Neuronal stem cell (in vitro differentiated cells): ENCODE measurements at regions not wholly inside any gene's neighbourhood (a gene's known extent, or its start where the extent isn't known, plus 50 kb on each side); places are given as distances from the start of the nearest gene placed in this dataset.
"Not testable (repeated sequence)": the region's sequence is repeated elsewhere in the genome, so short reads cannot be mapped to it uniquely, and the experiment has no call there.

Source experiments
- DNase-seq: peaks from one replicate; pipeline ENCODE4 v3.0.0-alpha.2; 2013; ENCODE audit warnings: low spot score
- H2AFZ ChIP-seq: one replicate; pipeline ENCODE4 v1.6.1; 2013; ENCODE audit warnings: mild to moderate bottlenecking, low read length, inconsistent platforms
- H2AK5ac ChIP-seq: 2 replicates; pipeline ENCODE4 v1.6.1; 2013; ENCODE audit warnings: low read depth, mild to moderate bottlenecking, inconsistent platforms, low read length, moderate library complexity, mixed read lengths
- H2BK120ac ChIP-seq: 2 replicates; pipeline ENCODE4 v1.6.1; 2013; ENCODE audit warnings: low read depth, mild to moderate bottlenecking, inconsistent platforms, low read length, moderate library complexity, mixed read lengths
- H2BK12ac ChIP-seq: one replicate; pipeline ENCODE4 v1.6.1; 2013; ENCODE audit warnings: low read length, inconsistent platforms
- H2BK15ac ChIP-seq: 2 replicates; pipeline ENCODE4 v1.6.1; 2013; ENCODE audit warnings: mild to moderate bottlenecking, low read length, inconsistent platforms, mixed read lengths
- H2BK5ac ChIP-seq: one replicate; pipeline ENCODE4 v1.6.1; 2013; ENCODE audit warnings: inconsistent platforms, mild to moderate bottlenecking, low read length, moderate library complexity
- H3K14ac ChIP-seq: one replicate; pipeline ENCODE4 v1.6.1; 2013; ENCODE audit warnings: low read length, inconsistent platforms
- H3K18ac ChIP-seq: 2 replicates; pipeline ENCODE4 v1.6.1; 2013; ENCODE audit warnings: low read length, inconsistent platforms
- H3K23ac ChIP-seq: 2 replicates; pipeline ENCODE4 v1.6.1; 2013; ENCODE audit warnings: low read depth, mild to moderate bottlenecking, mixed read lengths, low read length, inconsistent platforms; ENCODE audit not compliant: poor library complexity
- H3K27ac ChIP-seq: replicated peaks from 3 replicates; pipeline ENCODE4 v1.5.1; 2013; ENCODE audit warnings: low read length, inconsistent platforms
- H3K27me3 ChIP-seq, 3 experiments: 2 replicates each; pipeline ENCODE4 v1.6.1; 2013; ENCODE audit warnings: low read length in 3 of 3, mild to moderate bottlenecking in 2 of 3, inconsistent platforms in 1 of 3, low read depth in 1 of 3, mixed read lengths in 1 of 3, moderate library complexity in 1 of 3; ENCODE audit not compliant: control insufficient read depth in 3 of 3, insufficient read depth in 3 of 3
- H3K36me3 ChIP-seq, 2 donors: replicated peaks in 1 of 2; 2 replicates each; pipeline ENCODE4 v1.6.1; 2013; ENCODE audit warnings: low read length in 2 of 2; ENCODE audit not compliant: control insufficient read depth in 2 of 2, insufficient read depth in 2 of 2
- H3K4ac ChIP-seq: 2 replicates; pipeline ENCODE4 v1.6.1; 2013; ENCODE audit warnings: inconsistent platforms, mild to moderate bottlenecking, low read length, moderate library complexity
- H3K4me1 ChIP-seq, 2 donors: 1 replicate in 1 of 2; 2 replicates in 1 of 2; pipeline ENCODE4 v1.6.1; 2013; ENCODE audit warnings: low read length in 2 of 2, low read depth in 1 of 2; ENCODE audit not compliant: control insufficient read depth in 2 of 2, insufficient read depth in 1 of 2
- H3K4me2 ChIP-seq: one replicate; pipeline ENCODE4 v1.6.1; 2013; ENCODE audit warnings: mild to moderate bottlenecking, low read length, inconsistent platforms; ENCODE audit not compliant: insufficient read depth, poor library complexity, severe bottlenecking
- H3K4me3 ChIP-seq, 2 donors: 2 replicates each; pipeline ENCODE4 v1.5.1; 2013; ENCODE audit warnings: low read length in 2 of 2, mild to moderate bottlenecking in 2 of 2, inconsistent platforms in 1 of 2, moderate library complexity in 1 of 2
- H3K79me1 ChIP-seq: one replicate; pipeline ENCODE4 v1.6.1; 2013; ENCODE audit warnings: low read depth, mild to moderate bottlenecking, inconsistent platforms, low read length, moderate library complexity
- H3K9ac ChIP-seq: one replicate; pipeline ENCODE4 v1.6.1; 2013; ENCODE audit warnings: mild to moderate bottlenecking, low read depth, low read length, inconsistent platforms; ENCODE audit not compliant: poor library complexity
- H3K9me3 ChIP-seq, 2 donors: replicated peaks in 1 of 2; 2 replicates each; pipeline versions ENCODE3 to v1.6.1; 2013; ENCODE audit warnings: low read length in 2 of 2, mild to moderate bottlenecking in 2 of 2, inconsistent platforms in 1 of 2, low read depth in 1 of 2, mixed read lengths in 1 of 2, moderate library complexity in 1 of 2; ENCODE audit not compliant: control insufficient read depth in 2 of 2, insufficient read depth in 1 of 2
- H4K8ac ChIP-seq: one replicate; pipeline ENCODE4 v1.6.1; 2013; ENCODE audit warnings: low read depth, mild to moderate bottlenecking, inconsistent platforms, low read length, moderate library complexity
- H4K91ac ChIP-seq: one replicate; pipeline ENCODE4 v1.6.1; 2013; ENCODE audit warnings: low read length, low read depth, mild to moderate bottlenecking, inconsistent platforms; ENCODE audit not compliant: poor library complexity
- WGBS, 2 donors: extraction: QIAGEN DNeasy Blood & Tissue Kit; methylation state at CpG; one replicate each; pipeline ENCODE4 v1.1.7; 2013; ENCODE audit warnings: missing lambda C conversion rate in 2 of 2, mixed read lengths in 1 of 2; ENCODE audit not compliant: insufficient read length in 2 of 2, insufficient replicate concordance in 1 of 2; ENCODE audit errors: extremely low coverage in 2 of 2; 5-methylcytosine and 5-hydroxymethylcytosine counted together

DNA sequence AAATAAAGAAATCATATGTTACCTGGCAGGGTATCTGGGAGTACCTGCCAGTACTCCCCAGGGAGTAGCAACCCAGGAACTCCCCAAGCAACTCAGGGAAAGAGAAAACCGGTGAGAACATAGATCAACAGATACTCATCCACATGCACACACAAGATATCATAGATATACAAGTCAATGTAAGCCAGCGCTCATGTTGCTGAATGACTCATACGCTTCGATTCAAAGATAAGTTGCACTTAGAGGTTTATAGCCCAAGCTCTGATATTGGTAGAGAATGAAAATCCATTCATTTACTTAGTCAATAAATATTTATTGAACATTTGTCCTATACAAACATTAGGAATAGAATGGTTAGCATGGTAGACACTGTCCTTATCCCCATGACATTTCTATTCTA lies 219.1 kb upstream of the TRPC7 start:
- Histone ChIP-seq H3K4me1 (no peaks in the 10 kb centered on the region), H4K91ac (no peak overlapping the region), H3K9ac (no peak overlapping the region), H2BK5ac (no peak overlapping the region), H2AFZ (no peak overlapping the region), H3K4me2 (no peak overlapping the region), H3K4me3 (no peak overlapping the region), H3K4ac (no peak overlapping the region), H3K18ac (no peak overlapping the region), H3K14ac (no peak overlapping the region), H2BK120ac (no peak overlapping the region), H2BK12ac (no peak overlapping the region), H4K8ac (no peak overlapping the region), H3K79me1 (no peaks in the 10 kb centered on the region), H3K27me3 (no peaks in the 10 kb centered on the region), H2AK5ac (no peak overlapping the region), H3K9me3 (no peaks in the 10 kb centered on the region), H3K27ac (no peak overlapping the region), H3K23ac (no peak overlapping the region), H3K36me3 (no peaks in the 10 kb centered on the region), H2BK15ac (no peak overlapping the region)
- WGBS, 2 donors, result no CpG with 5 or more reads among the region's 4 CpGs
- no peak for DNase-seq

DNA sequence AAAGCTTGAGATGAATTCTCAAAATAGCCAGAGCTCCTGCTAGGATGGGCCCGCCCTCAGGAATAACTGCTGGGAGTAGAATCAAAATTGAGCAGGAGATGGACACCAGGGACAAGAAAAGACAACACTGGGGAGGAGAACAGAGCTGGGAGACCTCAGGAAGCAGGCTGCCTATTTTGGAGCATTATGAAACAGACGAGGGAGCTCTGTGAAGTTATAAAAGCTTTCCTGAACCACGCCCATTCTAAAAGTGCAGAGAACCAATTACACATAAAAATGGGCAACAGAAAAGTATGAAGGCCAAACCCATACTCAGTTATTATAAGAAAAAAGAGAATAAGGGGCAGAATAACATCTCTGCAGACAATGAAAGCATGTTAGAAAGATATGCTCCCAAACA lies 213.9 kb upstream of the TRPC7 start:
- Histone ChIP-seq H2BK5ac (no peak overlapping the region), H3K14ac (no peak overlapping the region), H2AFZ (no peak overlapping the region), H3K4me2 (no peak overlapping the region), H2BK120ac (no peak overlapping the region), H3K36me3 (no peaks in the 10 kb centered on the region), H3K4me1 (no peaks in the 10 kb centered on the region), H3K27ac (no peak overlapping the region), H4K91ac (no peak overlapping the region), H3K9ac (no peak overlapping the region), H3K9me3 (no peaks in the 10 kb centered on the region), H2BK15ac (no peak overlapping the region), H2AK5ac (no peak overlapping the region), H3K4me3 (no peak overlapping the region), H3K18ac (no peak overlapping the region), H4K8ac (no peak overlapping the region), H3K23ac (no peak overlapping the region), H3K4ac (no peak overlapping the region), H2BK12ac (no peak overlapping the region), H3K79me1 (no peaks in the 10 kb centered on the region), H3K27me3 (no peaks in the 10 kb centered on the region)
- no CpG with 5 or more reads among the region's 3 CpGs for WGBS, 2 donors
- no peak for DNase-seq

DNA sequence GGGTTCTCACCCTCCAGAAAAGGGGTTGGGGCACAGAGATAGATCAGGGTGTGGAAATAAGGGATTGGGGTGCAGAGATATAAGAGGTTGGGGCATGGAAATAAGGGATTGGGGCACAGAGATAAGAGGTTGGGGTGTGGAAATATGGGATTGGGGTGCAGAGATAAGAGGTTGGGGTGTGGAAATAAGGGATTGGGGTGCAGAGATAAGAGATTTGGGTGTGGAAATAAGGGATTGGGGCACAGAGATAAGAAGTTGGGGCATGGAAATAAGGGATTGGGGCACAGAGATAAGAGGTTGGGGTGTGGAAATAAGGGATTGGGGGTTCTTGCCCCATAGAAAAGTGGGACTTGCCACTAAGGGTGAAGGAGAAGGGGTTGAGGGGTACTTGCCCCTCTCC lies 204.5 kb upstream of the TRPC7 start:
- H3K23ac ChIP-seq, H2BK12ac ChIP-seq, H3K9me3 ChIP-seq, DNase-seq, H3K4me1 ChIP-seq, H2BK5ac ChIP-seq, H3K36me3 ChIP-seq, H3K4ac ChIP-seq, H3K4me3 ChIP-seq, H3K27me3 ChIP-seq, H4K8ac ChIP-seq, H2BK120ac ChIP-seq, H3K79me1 ChIP-seq, H2BK15ac ChIP-seq, H3K14ac ChIP-seq, H2AFZ ChIP-seq, H4K91ac ChIP-seq, H3K9ac ChIP-seq, H3K18ac ChIP-seq, H2AK5ac ChIP-seq, H3K27ac ChIP-seq, H3K4me2 ChIP-seq: not testable (repeated sequence)

DNA sequence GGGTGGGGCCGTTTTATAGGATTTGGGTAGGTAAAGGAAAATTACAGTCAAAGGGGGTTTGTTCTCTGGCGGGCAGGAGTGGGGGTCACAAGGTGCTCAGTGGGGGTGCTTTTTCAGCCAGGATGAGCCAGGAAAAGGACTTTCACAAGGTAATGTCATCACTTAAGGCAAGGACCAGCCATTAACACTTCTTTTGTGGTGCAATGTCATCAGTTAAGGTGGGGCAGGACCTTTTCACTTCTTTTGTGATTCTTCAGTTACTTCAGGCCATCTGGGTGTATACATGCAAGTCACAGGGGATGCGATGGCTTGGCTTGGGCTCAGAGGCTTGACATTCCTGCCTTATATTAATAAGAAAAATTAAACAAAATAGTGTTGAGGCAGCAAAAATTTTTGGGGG lies 200.1 kb upstream of the TRPC7 start:
- H3K4ac ChIP-seq, H3K14ac ChIP-seq, H2AK5ac ChIP-seq, H2AFZ ChIP-seq, H2BK5ac ChIP-seq, H3K79me1 ChIP-seq, H2BK12ac ChIP-seq, H3K27me3 ChIP-seq, H3K23ac ChIP-seq, H3K9me3 ChIP-seq, H3K4me2 ChIP-seq, H3K36me3 ChIP-seq, H3K18ac ChIP-seq, H2BK120ac ChIP-seq, H4K91ac ChIP-seq, DNase-seq, H3K4me3 ChIP-seq, H4K8ac ChIP-seq, H3K4me1 ChIP-seq, H2BK15ac ChIP-seq, H3K9ac ChIP-seq, H3K27ac ChIP-seq: not testable (repeated sequence)
- WGBS, 2 donors, result no CpG with 5 or more reads among the region's 3 CpGs
